H1 (cell line): ENCODE measurements at regions not wholly inside any gene's neighbourhood (a gene's known extent, or its start where the extent isn't known, plus 50 kb on each side); places are given as distances from the start of the nearest gene placed in this dataset.

Experiments
- CTCF ChIA-PET: fragments of 300-600 bp; sonication (Branson Sonifier 250); formaldehyde crosslinking; loops from one replicate; lab custom pipeline; 2021; ENCODE audit not compliant: partially characterized antibody; lab: Charles Lee
- POLR2A ChIA-PET: fragments of 300-600 bp; sonication (Branson Sonifier 250); formaldehyde crosslinking; loops from one replicate; lab custom pipeline; 2021; ENCODE audit warnings: inconsistent platforms; ENCODE audit not compliant: partially characterized antibody; lab: Charles Lee
- DNase-seq, 2 experiments: peaks; one replicate each; pipeline versions ENCODE4 v3.0.0 to v3.0.0-alpha.2; 2010 to 2022; ENCODE audit warnings: low spot score in 2 of 2, low read depth in 1 of 2, mixed read lengths in 1 of 2
- FAIRE-seq: peaks from 2 replicates; lab custom pipeline; 2011; peaks lifted over from hg19 to GRCh38; lab: Jason Lieb, UNC
- H2AFZ ChIP-seq: 2 replicates; pipeline ENCODE4 v1.8.1; 2012; ENCODE audit warnings: low read length, inconsistent platforms
- H2AK5ac ChIP-seq: 2 replicates; pipeline ENCODE4 v1.6.1; 2013; ENCODE audit warnings: low read depth, low read length
- H2BK120ac ChIP-seq: replicated peaks from 2 replicates; pipeline ENCODE3; 2013; ENCODE audit warnings: low read depth, low read length, inconsistent platforms
- H2BK12ac ChIP-seq: 2 replicates; pipeline ENCODE4 v1.6.1; 2013; ENCODE audit warnings: low read depth, low read length
- H2BK15ac ChIP-seq: 2 replicates; pipeline ENCODE4 v1.6.1; 2013; ENCODE audit warnings: low read length
- H2BK20ac ChIP-seq: 2 replicates; pipeline ENCODE4 v1.6.1; 2013; ENCODE audit warnings: low read length
- H2BK5ac ChIP-seq: 2 replicates; pipeline ENCODE4 v1.6.1; 2013; ENCODE audit warnings: low read depth, low read length
- H3K14ac ChIP-seq: 2 replicates; pipeline ENCODE4 v1.6.1; 2013; ENCODE audit warnings: inconsistent platforms; ENCODE audit not compliant: insufficient read length
- H3K18ac ChIP-seq: 2 replicates; pipeline ENCODE4 v1.6.1; 2013; ENCODE audit warnings: low read length; ENCODE audit errors: extremely low read depth
- H3K23ac ChIP-seq: 2 replicates; pipeline ENCODE4 v1.6.1; 2013; ENCODE audit warnings: inconsistent platforms; ENCODE audit not compliant: insufficient read length
- H3K23me2 ChIP-seq: 2 replicates; pipeline ENCODE4 v1.6.1; 2013; ENCODE audit warnings: low read depth, low read length
- H3K27ac ChIP-seq: 2 replicates; pipeline ENCODE4 v1.6.1; 2011; ENCODE audit warnings: low read depth, low read length, inconsistent platforms
- H3K27me3 ChIP-seq, 4 experiments: replicated peaks in 1 of 4; 1 replicate in 1 of 4; 2 replicates in 3 of 4; pipeline versions ENCODE4 v1.6.1 to v1.8.1; 2011 to 2013; ENCODE audit warnings: low read length in 3 of 4, mild to moderate bottlenecking in 3 of 4, inconsistent platforms in 2 of 4, mixed read lengths in 2 of 4, moderate library complexity in 1 of 4; ENCODE audit not compliant: control insufficient read depth in 3 of 4, insufficient read depth in 3 of 4; ENCODE audit errors: extremely low read depth in 1 of 4
- H3K36me3 ChIP-seq, 4 experiments: 2 replicates each; pipeline versions ENCODE4 v1.6.1 to v1.8.1; 2011 to 2013; ENCODE audit warnings: mild to moderate bottlenecking in 4 of 4, low read length in 3 of 4, moderate library complexity in 2 of 4, control low read depth in 1 of 4, inconsistent platforms in 1 of 4; ENCODE audit not compliant: insufficient read depth in 4 of 4, control insufficient read depth in 2 of 4
- H3K4ac ChIP-seq: replicated peaks from 2 replicates; pipeline ENCODE3; 2013; ENCODE audit warnings: low read length, low read depth, mixed read lengths, inconsistent platforms; ENCODE audit not compliant: insufficient read length
- H3K4me1 ChIP-seq, 4 experiments: replicated peaks in 1 of 4; 1 replicate in 1 of 4; 2 replicates in 3 of 4; pipeline versions ENCODE4 v1.6.1 to v1.8.1; 2011 to 2013; ENCODE audit warnings: low read length in 3 of 4, inconsistent platforms in 2 of 4, mixed read lengths in 1 of 4; ENCODE audit not compliant: insufficient read depth in 4 of 4, control insufficient read depth in 3 of 4
- H3K4me2 ChIP-seq, 2 experiments: 2 replicates each; pipeline versions ENCODE4 v1.6.1 to v1.8.1; 2011 to 2013; ENCODE audit warnings: low read depth in 2 of 2, low read length in 2 of 2, control low read depth in 1 of 2, inconsistent platforms in 1 of 2, mild to moderate bottlenecking in 1 of 2; ENCODE audit not compliant: insufficient read depth in 1 of 2
- H3K4me3 ChIP-seq, 4 experiments: fragments of 200-600, 300-600 bp in 1 of 4; sonication (generic), shearing (Covaris generic), sonication (Bioruptor Twin) in 1 of 4; 2 replicates each; pipeline versions ENCODE4 v1.5.1 to v1.8.1; 2011 to 2016; ENCODE audit warnings: low read length in 4 of 4, low read depth in 3 of 4, control low read depth in 2 of 4, inconsistent platforms in 2 of 4, mild to moderate bottlenecking in 2 of 4, mixed read lengths in 1 of 4, moderate library complexity in 1 of 4; ENCODE audit not compliant: insufficient read depth in 2 of 4; ENCODE audit errors: extremely low read depth in 1 of 4
- H3K56ac ChIP-seq: replicated peaks from 2 replicates; pipeline ENCODE3; 2013; ENCODE audit warnings: low read depth, mild to moderate bottlenecking, mixed read lengths, low read length, inconsistent platforms; ENCODE audit not compliant: insufficient read length
- H3K79me1 ChIP-seq: 2 replicates; pipeline ENCODE4 v1.6.1; 2013; ENCODE audit warnings: low read depth, low read length, control low read depth
- H3K79me2 ChIP-seq, 2 experiments: 2 replicates each; pipeline versions ENCODE4 v1.6.1 to v1.8.1; 2012 to 2013; ENCODE audit warnings: low read length in 2 of 2, mild to moderate bottlenecking in 2 of 2, inconsistent platforms in 1 of 2; ENCODE audit not compliant: insufficient read depth in 2 of 2, control insufficient read depth in 1 of 2
- H3K9ac ChIP-seq, 4 experiments: replicated peaks in 1 of 4; 1 replicate in 1 of 4; 2 replicates in 3 of 4; pipeline versions ENCODE4 v1.6.1 to v1.8.1; 2011 to 2013; ENCODE audit warnings: low read depth in 3 of 4, low read length in 3 of 4, control low read depth in 2 of 4, mild to moderate bottlenecking in 2 of 4, moderate library complexity in 2 of 4, inconsistent platforms in 1 of 4; ENCODE audit errors: extremely low read depth in 1 of 4
- H3K9me3 ChIP-seq, 2 experiments: 2 replicates each; pipeline versions ENCODE4 v1.6.1 to v1.8.1; 2012 to 2013; ENCODE audit warnings: mild to moderate bottlenecking in 2 of 2, moderate library complexity in 2 of 2, control low read depth in 1 of 2, inconsistent platforms in 1 of 2, low read depth in 1 of 2, low read length in 1 of 2, mixed read lengths in 1 of 2; ENCODE audit not compliant: insufficient read depth in 2 of 2
- H4K20me1 ChIP-seq, 2 experiments: replicated peaks in 1 of 2; 2 replicates each; pipeline versions ENCODE3 to v1.8.1; 2011 to 2013; ENCODE audit warnings: inconsistent platforms in 2 of 2, low read length in 2 of 2, mild to moderate bottlenecking in 1 of 2; ENCODE audit not compliant: insufficient read depth in 2 of 2, control insufficient read depth in 1 of 2
- H4K5ac ChIP-seq: 2 replicates; pipeline ENCODE4 v1.6.1; 2013; ENCODE audit warnings: low read length, low read depth, mixed read lengths, inconsistent platforms; ENCODE audit not compliant: insufficient read length
- H4K8ac ChIP-seq: 2 replicates; pipeline ENCODE4 v1.8.0; 2013; ENCODE audit warnings: mild to moderate bottlenecking, moderate library complexity, low read length, inconsistent platforms; ENCODE audit not compliant: insufficient read depth; ENCODE audit errors: extremely low read depth
- H4K91ac ChIP-seq: replicated peaks from 2 replicates; pipeline ENCODE3; 2013; ENCODE audit warnings: low read length, mixed read lengths, inconsistent platforms; ENCODE audit not compliant: insufficient read length
- WGBS, 2 experiments: shearing (Covaris generic) in 1 of 2; methylation state at CpG; one replicate each; pipeline versions ENCODE4 v1.1.6 to v1.1.7; 2013 to 2015; ENCODE audit warnings: low lambda C conversion rate in 2 of 2, mixed read lengths in 2 of 2, inconsistent platforms in 1 of 2, low coverage in 1 of 2, missing lambda C conversion rate in 1 of 2; ENCODE audit not compliant: insufficient replicate concordance in 2 of 2, insufficient coverage in 1 of 2, insufficient read length in 1 of 2; ENCODE audit errors: extremely low coverage in 1 of 2, missing lambda C conversion rate in 1 of 2; 5-methylcytosine and 5-hydroxymethylcytosine counted together

DNA sequence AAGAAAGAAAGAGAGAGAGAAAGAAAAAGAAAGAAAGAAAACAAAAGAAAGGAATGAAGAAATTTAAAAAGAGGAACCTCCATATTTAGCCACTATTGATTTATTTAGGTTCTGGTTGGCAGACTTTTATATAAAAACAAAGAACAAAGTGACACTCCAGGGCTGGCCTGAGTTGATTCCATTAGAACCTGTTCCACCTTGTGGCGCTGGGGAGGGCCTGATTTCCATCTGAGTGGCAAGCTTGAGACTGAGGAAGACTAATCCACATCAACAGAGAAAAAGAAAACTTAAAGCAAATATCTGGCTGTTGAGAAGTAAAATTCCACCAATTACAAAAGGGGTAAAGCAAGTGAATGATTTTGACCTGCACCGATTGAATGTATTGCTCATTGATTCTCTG lies 345.3 kb downstream of the EN1 start:
- no peak overlapping the region for H2BK120ac ChIP-seq
- no peak overlapping the region for H4K8ac ChIP-seq
- CTCF ChIA-PET, result interaction anchor here (1.2 to 3.4 kb wide), 2 partner anchors 9 to 10 kb away, joined by 3 to 12 read pairs; no protein-coding TSS in a partner anchor
- no peak overlapping the region for H2AK5ac ChIP-seq
- H3K4me2 ChIP-seq, result no peak overlapping the region
- FAIRE-seq, result no peak
- H3K18ac ChIP-seq, result no peak overlapping the region
- DNase-seq, result no peak
- H2BK12ac ChIP-seq, result no peak overlapping the region
- no peak overlapping the region for H3K56ac ChIP-seq
- H3K79me1 ChIP-seq, result no peaks in the 10 kb centered on the region
- H3K27ac ChIP-seq, result no peak overlapping the region
- no peak overlapping the region for H3K23ac ChIP-seq
- no peaks in the 10 kb centered on the region; a peak in 1 of 7 replicates for H3K27me3 ChIP-seq
- H3K4me1 ChIP-seq, result peaks cover 0 to 2% (median 0%) of the 10 kb centered on the region in 4 experiments; a peak in 1 of 7 replicates
- no peak overlapping the region for H4K5ac ChIP-seq
- H2AFZ ChIP-seq, result no peak overlapping the region
- no peak overlapping the region for H3K9ac ChIP-seq
- no peak overlapping the region for H2BK15ac ChIP-seq
- no peak overlapping the region for H3K4ac ChIP-seq
- H3K79me2 ChIP-seq, result no peaks in the 10 kb centered on the region
- WGBS, 2 experiments, result 92% methylated on average over 2 of the region's 2 CpGs; no CpG with 5 or more reads in 1 of the 2 experiments
- H3K23me2 ChIP-seq, result no peaks in the 10 kb centered on the region
- H4K20me1 ChIP-seq, result no peaks in the 10 kb centered on the region
- no peak overlapping the region for H3K14ac ChIP-seq
- H3K36me3 ChIP-seq, result no peaks in the 10 kb centered on the region
- POLR2A ChIA-PET, result no interaction called here
- H3K4me3 ChIP-seq, result no peak overlapping the region
- no peak overlapping the region for H4K91ac ChIP-seq
- no peak overlapping the region for H2BK20ac ChIP-seq
- H2BK5ac ChIP-seq, result no peak overlapping the region
- H3K9me3 ChIP-seq, result no peaks in the 10 kb centered on the region
